Liver (tissue), 8 donors: ENCODE measurements at regions not wholly inside any gene's neighbourhood (a gene's known extent, or its start where the extent isn't known, plus 50 kb on each side); places are given as distances from the start of the nearest gene placed in this dataset.

Experiments
- DNase-seq: peaks from one replicate; pipeline ENCODE4 v3.0.0-alpha.2; 2017; ENCODE audit warnings: low spot score
- H3K27ac ChIP-seq, 2 donors: one replicate each; pipeline ENCODE4 v1.7.0; 2013; ENCODE audit warnings: inconsistent platforms in 2 of 2, low read length in 2 of 2, control low read depth in 1 of 2, low read depth in 1 of 2, mild to moderate bottlenecking in 1 of 2
- H3K27me3 ChIP-seq, 4 donors: one replicate each; pipeline versions ENCODE4 v1.6.1 to v1.7.0; 2013; ENCODE audit warnings: low read length in 3 of 4, inconsistent platforms in 1 of 4, mild to moderate bottlenecking in 1 of 4, moderate library complexity in 1 of 4; ENCODE audit not compliant: control insufficient read depth in 4 of 4, insufficient read depth in 4 of 4
- H3K36me3 ChIP-seq, 4 donors: one replicate each; pipeline versions ENCODE4 v1.6.1 to v1.7.0; 2013; ENCODE audit warnings: low read length in 3 of 4, mild to moderate bottlenecking in 3 of 4, low read depth in 1 of 4, moderate library complexity in 1 of 4; ENCODE audit not compliant: control insufficient read depth in 4 of 4, insufficient read depth in 3 of 4
- H3K4me1 ChIP-seq, 4 donors: one replicate each; pipeline versions ENCODE4 v1.6.1 to v1.7.0; 2013; ENCODE audit warnings: low read length in 3 of 4, mild to moderate bottlenecking in 3 of 4, moderate library complexity in 1 of 4; ENCODE audit not compliant: control insufficient read depth in 4 of 4, insufficient read depth in 4 of 4
- H3K4me3 ChIP-seq, 3 donors: one replicate each; pipeline versions ENCODE4 v1.6.1 to v1.7.0; 2013; ENCODE audit warnings: low read length in 3 of 3, control low read depth in 1 of 3, low read depth in 1 of 3, mild to moderate bottlenecking in 1 of 3
- H3K9ac ChIP-seq, 2 donors: one replicate each; pipeline ENCODE4 v1.7.0; 2013; ENCODE audit warnings: low read length in 2 of 2, mild to moderate bottlenecking in 2 of 2, moderate library complexity in 2 of 2, control low read depth in 1 of 2, low read depth in 1 of 2
- H3K9me3 ChIP-seq, 4 donors: one replicate each; pipeline versions ENCODE4 v1.6.1 to v1.7.0; 2013; ENCODE audit warnings: low read length in 3 of 4; ENCODE audit not compliant: control insufficient read depth in 4 of 4
- FOXA1 ChIP-seq: IDR thresholded peaks from 2 replicates; pipeline ENCODE4 v1.6.1; 2016; ENCODE audit warnings: antibody characterized with exemption
- FOXA2 ChIP-seq: IDR thresholded peaks from 2 replicates; pipeline ENCODE4 v1.6.1; 2016; ENCODE audit warnings: antibody characterized with exemption
- GABPA ChIP-seq, 2 donors: IDR thresholded peaks in 1 of 2; conservative IDR thresholded peaks in 1 of 2; 2 replicates each; pipeline ENCODE4 v1.6.1; 2016; ENCODE audit warnings: antibody characterized with exemption in 2 of 2, mild to moderate bottlenecking in 1 of 2, moderate library complexity in 1 of 2
- HNF4G ChIP-seq: IDR thresholded peaks from 2 replicates; pipeline ENCODE4 v1.6.1; 2016; ENCODE audit warnings: antibody characterized with exemption
- JUND ChIP-seq, 2 donors: IDR thresholded peaks; 2 replicates each; pipeline ENCODE4 v1.6.1; 2016; ENCODE audit warnings: antibody characterized with exemption in 2 of 2
- NR2F2 ChIP-seq: IDR thresholded peaks from 2 replicates; pipeline ENCODE4 v1.6.1; 2016; ENCODE audit warnings: antibody characterized with exemption
- RAD21 ChIP-seq, 2 donors: IDR thresholded peaks; 2 replicates each; pipeline ENCODE4 v1.6.1; 2016; ENCODE audit warnings: antibody characterized with exemption in 2 of 2, mild to moderate bottlenecking in 2 of 2
- RXRA ChIP-seq, 2 donors: IDR thresholded peaks; 2 replicates each; pipeline ENCODE4 v1.6.1; 2017 to 2018; ENCODE audit warnings: antibody characterized with exemption in 2 of 2, mild to moderate bottlenecking in 1 of 2
- SP1 ChIP-seq: IDR thresholded peaks from 2 replicates; pipeline ENCODE4 v1.6.1; 2018; ENCODE audit warnings: antibody characterized with exemption, mild to moderate bottlenecking
- TAF1 ChIP-seq: conservative IDR thresholded peaks from 2 replicates; pipeline ENCODE4 v1.6.1; 2016; ENCODE audit warnings: antibody characterized with exemption, mild to moderate bottlenecking
- YY1 ChIP-seq: IDR thresholded peaks from 2 replicates; pipeline ENCODE4 v1.6.1; 2016; ENCODE audit warnings: antibody characterized with exemption, mild to moderate bottlenecking
- WGBS: extraction: QIAGEN DNeasy Blood & Tissue Kit; methylation state at CpG from one replicate; pipeline ENCODE4 v1.1.7; 2013; 5-methylcytosine and 5-hydroxymethylcytosine counted together
- TF ChIP-seq, protein P1 (sequence below): fragments of 150-350 bp; IDR thresholded peaks from 2 replicates; pipeline ENCODE4 v1.5.1; 2017; ENCODE audit warnings: improper control_type of control experiment, low read depth, low read length; ENCODE audit not compliant: missing input control
- TF ChIP-seq, protein P2 (sequence below): IDR thresholded peaks from 2 replicates; pipeline ENCODE4 v1.6.1; 2016; ENCODE audit warnings: antibody characterized with exemption
- TF ChIP-seq, protein P3 (sequence below): IDR thresholded peaks from 2 replicates; pipeline ENCODE4 v1.6.1; 2016; ENCODE audit warnings: antibody characterized with exemption
- TF ChIP-seq, protein P4 (sequence below): IDR thresholded peaks from 2 replicates; pipeline ENCODE4 v1.6.1; 2016; ENCODE audit warnings: antibody characterized with exemption, mild to moderate bottlenecking
- TF ChIP-seq, protein P5 (sequence below): IDR thresholded peaks from 2 replicates; pipeline ENCODE4 v1.6.1; 2016; ENCODE audit warnings: antibody characterized with exemption
- donor health status: healthy.
- donor health status: healthy.
- donor health status: healthy.
- donor health status: healthy.
- donor health status: healthy.

DNA sequence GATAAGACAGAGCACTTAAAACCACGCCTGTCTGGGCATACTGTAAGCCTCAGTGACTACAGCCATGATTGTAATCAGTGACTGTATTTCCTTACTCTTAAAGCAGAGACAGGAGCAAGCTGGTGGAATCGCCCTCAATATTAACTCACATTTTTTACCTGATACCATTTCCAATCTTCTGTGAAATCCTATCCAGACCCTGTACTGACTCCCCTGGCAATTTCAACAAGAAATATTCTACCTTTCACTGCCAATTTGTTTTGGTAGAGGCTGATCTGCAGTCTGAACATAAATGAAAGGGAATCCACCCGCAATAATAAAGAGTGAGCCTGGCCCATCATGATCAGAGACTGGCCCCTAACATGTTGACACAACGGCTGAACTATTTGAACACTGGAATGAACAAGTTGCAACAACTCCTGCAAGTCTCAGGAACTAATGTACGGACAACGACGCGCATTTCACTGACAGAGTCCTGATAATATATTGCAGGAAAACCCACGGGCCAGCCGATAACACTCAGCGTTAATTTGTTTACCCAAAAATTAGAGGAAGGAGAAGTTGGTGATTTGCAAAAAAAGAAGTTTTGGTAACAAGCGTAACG, 195.5 kb upstream of the BTG1 start:
- Histone ChIP-seq H3K27me3 (no peaks in the 10 kb centered on the region), H3K36me3 (no peaks in the 10 kb centered on the region), H3K4me1 (no peaks in the 10 kb centered on the region), H3K9me3 (no peaks in the 10 kb centered on the region), H3K4me3 (no peak overlapping the region), H3K9ac (no peak overlapping the region), H3K27ac (no peak overlapping the region)
- TF ChIP-seq, protein P1, sequence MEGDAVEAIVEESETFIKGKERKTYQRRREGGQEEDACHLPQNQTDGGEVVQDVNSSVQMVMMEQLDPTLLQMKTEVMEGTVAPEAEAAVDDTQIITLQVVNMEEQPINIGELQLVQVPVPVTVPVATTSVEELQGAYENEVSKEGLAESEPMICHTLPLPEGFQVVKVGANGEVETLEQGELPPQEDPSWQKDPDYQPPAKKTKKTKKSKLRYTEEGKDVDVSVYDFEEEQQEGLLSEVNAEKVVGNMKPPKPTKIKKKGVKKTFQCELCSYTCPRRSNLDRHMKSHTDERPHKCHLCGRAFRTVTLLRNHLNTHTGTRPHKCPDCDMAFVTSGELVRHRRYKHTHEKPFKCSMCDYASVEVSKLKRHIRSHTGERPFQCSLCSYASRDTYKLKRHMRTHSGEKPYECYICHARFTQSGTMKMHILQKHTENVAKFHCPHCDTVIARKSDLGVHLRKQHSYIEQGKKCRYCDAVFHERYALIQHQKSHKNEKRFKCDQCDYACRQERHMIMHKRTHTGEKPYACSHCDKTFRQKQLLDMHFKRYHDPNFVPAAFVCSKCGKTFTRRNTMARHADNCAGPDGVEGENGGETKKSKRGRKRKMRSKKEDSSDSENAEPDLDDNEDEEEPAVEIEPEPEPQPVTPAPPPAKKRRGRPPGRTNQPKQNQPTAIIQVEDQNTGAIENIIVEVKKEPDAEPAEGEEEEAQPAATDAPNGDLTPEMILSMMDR = no peak
- TF ChIP-seq RXRA (IDR thresholded peaks at IDR 0.05) (no peak), SP1 (no peak), JUND (IDR thresholded peaks at IDR 0.05) (no peak), GABPA (IDR thresholded peaks at IDR 0.05 in 1 of 2, conservative IDR thresholded peaks at IDR 0.05 in 1 of 2) (no peak), HNF4G (no peak), NR2F2 (no peak), YY1 (no peak), RAD21 (IDR thresholded peaks at IDR 0.05) (no peak), TAF1 (no peak), FOXA2 (no peak), FOXA1 (no peak)
- TF ChIP-seq, protein P2, sequence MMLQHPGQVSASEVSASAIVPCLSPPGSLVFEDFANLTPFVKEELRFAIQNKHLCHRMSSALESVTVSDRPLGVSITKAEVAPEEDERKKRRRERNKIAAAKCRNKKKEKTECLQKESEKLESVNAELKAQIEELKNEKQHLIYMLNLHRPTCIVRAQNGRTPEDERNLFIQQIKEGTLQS = no peak
- TF ChIP-seq, protein P3, sequence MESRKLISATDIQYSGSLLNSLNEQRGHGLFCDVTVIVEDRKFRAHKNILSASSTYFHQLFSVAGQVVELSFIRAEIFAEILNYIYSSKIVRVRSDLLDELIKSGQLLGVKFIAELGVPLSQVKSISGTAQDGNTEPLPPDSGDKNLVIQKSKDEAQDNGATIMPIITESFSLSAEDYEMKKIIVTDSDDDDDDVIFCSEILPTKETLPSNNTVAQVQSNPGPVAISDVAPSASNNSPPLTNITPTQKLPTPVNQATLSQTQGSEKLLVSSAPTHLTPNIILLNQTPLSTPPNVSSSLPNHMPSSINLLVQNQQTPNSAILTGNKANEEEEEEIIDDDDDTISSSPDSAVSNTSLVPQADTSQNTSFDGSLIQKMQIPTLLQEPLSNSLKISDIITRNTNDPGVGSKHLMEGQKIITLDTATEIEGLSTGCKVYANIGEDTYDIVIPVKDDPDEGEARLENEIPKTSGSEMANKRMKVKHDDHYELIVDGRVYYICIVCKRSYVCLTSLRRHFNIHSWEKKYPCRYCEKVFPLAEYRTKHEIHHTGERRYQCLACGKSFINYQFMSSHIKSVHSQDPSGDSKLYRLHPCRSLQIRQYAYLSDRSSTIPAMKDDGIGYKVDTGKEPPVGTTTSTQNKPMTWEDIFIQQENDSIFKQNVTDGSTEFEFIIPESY = no peak
- 51% methylated on average over 13 of the region's 13 CpGs for WGBS
- DNase-seq = no peak

DNA sequence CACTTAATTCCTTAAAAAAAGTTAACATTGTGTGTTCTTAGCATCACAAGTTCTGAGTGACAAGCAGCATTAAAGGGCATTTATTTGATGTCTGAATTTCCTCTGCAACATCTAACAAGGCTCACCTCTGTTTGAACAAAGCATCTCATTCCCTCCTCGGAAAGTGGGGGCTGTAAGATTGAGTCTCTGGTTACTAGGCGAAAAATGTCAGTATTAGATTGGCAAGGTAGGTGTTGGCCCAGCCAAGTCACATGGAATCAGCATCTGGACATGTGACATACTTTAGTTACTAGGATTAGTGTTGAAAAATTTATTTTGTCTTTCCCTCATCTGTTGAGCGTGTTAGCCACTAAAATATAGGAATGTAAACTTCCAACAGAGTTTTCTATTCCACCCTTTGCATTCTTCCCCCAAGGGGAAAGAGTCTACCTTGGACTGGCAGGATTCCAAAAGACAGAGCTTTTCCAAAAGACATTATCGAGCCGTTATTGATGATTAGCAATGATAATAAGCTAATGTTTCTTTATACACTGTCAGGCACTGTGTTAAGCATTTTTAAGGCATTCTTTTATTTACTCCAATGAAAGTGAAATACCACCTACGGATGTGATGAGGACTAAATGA, 194.9 kb upstream of the BTG1 start:
- 88% methylated on average over 6 of the region's 6 CpGs for WGBS
- no peaks in the 10 kb centered on the region for H3K4me1 ChIP-seq

More for the DNA sequence above, 194.9 kb upstream of the BTG1 start:
- Histone ChIP-seq H3K36me3 (no peaks in the 10 kb centered on the region), H3K9ac (no peak overlapping the region), H3K27ac (no peak overlapping the region), H3K9me3 (no peaks in the 10 kb centered on the region), H3K4me3 (no peak overlapping the region), H3K27me3 (no peaks in the 10 kb centered on the region)
- no peak for DNase-seq
- TF ChIP-seq, protein P4, sequence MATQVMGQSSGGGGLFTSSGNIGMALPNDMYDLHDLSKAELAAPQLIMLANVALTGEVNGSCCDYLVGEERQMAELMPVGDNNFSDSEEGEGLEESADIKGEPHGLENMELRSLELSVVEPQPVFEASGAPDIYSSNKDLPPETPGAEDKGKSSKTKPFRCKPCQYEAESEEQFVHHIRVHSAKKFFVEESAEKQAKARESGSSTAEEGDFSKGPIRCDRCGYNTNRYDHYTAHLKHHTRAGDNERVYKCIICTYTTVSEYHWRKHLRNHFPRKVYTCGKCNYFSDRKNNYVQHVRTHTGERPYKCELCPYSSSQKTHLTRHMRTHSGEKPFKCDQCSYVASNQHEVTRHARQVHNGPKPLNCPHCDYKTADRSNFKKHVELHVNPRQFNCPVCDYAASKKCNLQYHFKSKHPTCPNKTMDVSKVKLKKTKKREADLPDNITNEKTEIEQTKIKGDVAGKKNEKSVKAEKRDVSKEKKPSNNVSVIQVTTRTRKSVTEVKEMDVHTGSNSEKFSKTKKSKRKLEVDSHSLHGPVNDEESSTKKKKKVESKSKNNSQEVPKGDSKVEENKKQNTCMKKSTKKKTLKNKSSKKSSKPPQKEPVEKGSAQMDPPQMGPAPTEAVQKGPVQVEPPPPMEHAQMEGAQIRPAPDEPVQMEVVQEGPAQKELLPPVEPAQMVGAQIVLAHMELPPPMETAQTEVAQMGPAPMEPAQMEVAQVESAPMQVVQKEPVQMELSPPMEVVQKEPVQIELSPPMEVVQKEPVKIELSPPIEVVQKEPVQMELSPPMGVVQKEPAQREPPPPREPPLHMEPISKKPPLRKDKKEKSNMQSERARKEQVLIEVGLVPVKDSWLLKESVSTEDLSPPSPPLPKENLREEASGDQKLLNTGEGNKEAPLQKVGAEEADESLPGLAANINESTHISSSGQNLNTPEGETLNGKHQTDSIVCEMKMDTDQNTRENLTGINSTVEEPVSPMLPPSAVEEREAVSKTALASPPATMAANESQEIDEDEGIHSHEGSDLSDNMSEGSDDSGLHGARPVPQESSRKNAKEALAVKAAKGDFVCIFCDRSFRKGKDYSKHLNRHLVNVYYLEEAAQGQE = no peak
- TF ChIP-seq, protein P1 = no peak
- TF ChIP-seq, protein P3 = no peak
- TF ChIP-seq SP1 (no peak), JUND (IDR thresholded peaks at IDR 0.05) (no peak), NR2F2 (no peak), GABPA (IDR thresholded peaks at IDR 0.05 in 1 of 2, conservative IDR thresholded peaks at IDR 0.05 in 1 of 2) (no peak), HNF4G (no peak)
- TF ChIP-seq, protein P5, sequence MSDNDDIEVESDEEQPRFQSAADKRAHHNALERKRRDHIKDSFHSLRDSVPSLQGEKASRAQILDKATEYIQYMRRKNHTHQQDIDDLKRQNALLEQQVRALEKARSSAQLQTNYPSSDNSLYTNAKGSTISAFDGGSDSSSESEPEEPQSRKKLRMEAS = no peak
- TF ChIP-seq, protein P2 = no peak
